Heart left ventricle (tissue), 16 donors: ENCODE measurements at regions not wholly inside any gene's neighbourhood (a gene's known extent, or its start where the extent isn't known, plus 50 kb on each side); places are given as distances from the start of the nearest gene placed in this dataset.

Source experiments
- ATAC-seq, 4 donors: fragments of 200-7000 bp; cut with Tn5 transposase; one replicate each; pipeline ENCODE4 v1.9.1; 2020 to 2022; ENCODE audit warnings: moderate library complexity in 4 of 4, mild to moderate bottlenecking in 3 of 4, moderate number of reproducible peaks in 1 of 4
- DNase-seq, 5 donors: peaks; one replicate each; pipeline ENCODE4 v3.0.0-alpha.2; 2020
- H3K27ac ChIP-seq, 12 donors: fragments of 200-600 bp; sonication (generic) in 4 of 12; one replicate each; pipeline versions ENCODE4 v1.5.0 to v1.8.0; 2016 to 2022; ENCODE audit warnings: mild to moderate bottlenecking in 2 of 12
- H3K27me3 ChIP-seq, 9 donors: fragments of 200-600 bp; sonication (generic) in 2 of 9; one replicate each; pipeline versions ENCODE4 v1.5.1 to v1.8.0; 2016 to 2022; ENCODE audit warnings: mild to moderate bottlenecking in 3 of 9
- H3K36me3 ChIP-seq, 9 donors: fragments of 200-600 bp; sonication (generic) in 2 of 9; one replicate each; pipeline versions ENCODE4 v1.5.0 to v1.8.0; 2018 to 2022; ENCODE audit warnings: mild to moderate bottlenecking in 2 of 9
- H3K4me1 ChIP-seq, 12 donors: fragments of 200-600 bp; sonication (generic) in 4 of 12; one replicate each; pipeline versions ENCODE4 v1.5.0 to v1.8.0; 2016 to 2022; ENCODE audit warnings: mild to moderate bottlenecking in 3 of 12
- H3K4me3 ChIP-seq, 12 donors: fragments of 200-600 bp; sonication (generic) in 4 of 12; one replicate each; pipeline versions ENCODE4 v1.5.0 to v1.8.0; 2017 to 2022; ENCODE audit warnings: mild to moderate bottlenecking in 9 of 12, moderate library complexity in 4 of 12
- H3K9me3 ChIP-seq, 12 donors: fragments of 200-600 bp; sonication (generic) in 4 of 12; one replicate each; pipeline versions ENCODE4 v1.5.0 to v1.8.0; 2016 to 2022; ENCODE audit warnings: mild to moderate bottlenecking in 1 of 12
- CTCF ChIP-seq, 12 donors: fragments of 200-600 bp; sonication (generic) in 4 of 12; IDR thresholded peaks; one replicate each; pipeline versions ENCODE4 v1.5.0 to v1.8.0; 2018 to 2022; ENCODE audit warnings: antibody characterized with exemption in 12 of 12, mild to moderate bottlenecking in 5 of 12
- POLR2A ChIP-seq, 2 donors: fragments of 450-650 bp; IDR thresholded peaks; one replicate each; pipeline ENCODE4 v1.6.1; 2017; ENCODE audit warnings: antibody characterized with exemption in 2 of 2, mild to moderate bottlenecking in 2 of 2, moderate library complexity in 2 of 2
- WGBS, 4 donors: extraction: QIAGEN DNeasy Blood & Tissue Kit in 2 of 4; methylation state at CpG; one replicate each; pipeline versions ENCODE4 v1.1.5 to v1.1.7; 2013 to 2018; 5-methylcytosine and 5-hydroxymethylcytosine counted together
- intact Hi-C, 10 donors: fragments of 100-400 bp; cut with DNase I; formaldehyde crosslinking; loops; one replicate each; pipeline versions ENCODE4 v1.11.1 to v1.14.2; 2022
- donor health status: ischemic (EF 13 %, LVEDD 7.1; RV severe dilation, severe dysfunction).
- donor health status: healthy with polysubstance abuse.
- donor health status: DM: no; HTN: yes; CAD: no.
- donor health status: DM: no; HTN: no; CAD: no.
- donor health status: ischemic (EF 25% LVEDD 6.9; RV normal size, moderate dysfunction).
- donor health status: ischemic (EF 25% LVEDD 5.7; RV mildly dilated, moderate dysfunction).
- donor health status: healthy.
- donor health status: DM: yes; HTN: yes; CAD: no.
- donor health status: ischemic (EF 35%, LVEDD 5.7; RV mildly dilated, moderate dysfunction).
- donor health status: nonischemic (EF 11% LVEDD 7.7; RV severe dilation, severe dysfunction).
- donor health status: DM: yes; HTN: yes; CAD: no.
- donor health status: PGD.
- donor health status: ischemic (EF 29% LVEDD 5.4; RV normal size, mild dysfunction).
- donor health status: nonischemic (EF 23%, LVEDD 6.1; RV moderate dilation, normal function).

- Histone ChIP-seq H3K4me1 (no peaks in the 10 kb centered on the region), H3K4me3 (no peak overlapping the region), H3K36me3 (no peaks in the 10 kb centered on the region), H3K27me3 (no peaks in the 10 kb centered on the region), H3K27ac (no peak overlapping the region), H3K9me3 (no peaks in the 10 kb centered on the region)
- TF ChIP-seq CTCF (IDR thresholded peaks at IDR 0.05) (no peak), POLR2A (IDR thresholded peaks at IDR 0.05) (no peak)
- ATAC-seq, result no peak
- intact Hi-C loops, result no loop called here
- 72 to 77% (median 73%) methylated on average over 15 of the region's 15 CpGs for WGBS, 4 donors
- no peak for DNase-seq
Observed at GRCh38 chr10:121127151-121127906, 276.2 kb downstream of the WDR11 start.

- 74 to 76% (median 74%) methylated on average over 10 of the region's 10 CpGs for WGBS, 4 donors
- no peak for DNase-seq
Observed at GRCh38 chr10:121128164-121128563, 277.0 kb downstream of the WDR11 start.

GRCh38 chr10:121129266-121129665 lies 278.1 kb downstream of the WDR11 start:
- intact Hi-C loops, result no loop called here
- WGBS, 4 donors, result 73 to 86% (median 81%) methylated on average over 5 of the region's 5 CpGs
- no peaks in the 10 kb centered on the region for H3K36me3 ChIP-seq
- no peak for DNase-seq
- H3K9me3 ChIP-seq, result no peaks in the 10 kb centered on the region
- no peaks in the 10 kb centered on the region for H3K27me3 ChIP-seq
- no peak for TF ChIP-seq POLR2A (IDR thresholded peaks at IDR 0.05)
- no peak for TF ChIP-seq CTCF (IDR thresholded peaks at IDR 0.05)
- ATAC-seq, result no peak
- no peaks in the 10 kb centered on the region for H3K4me1 ChIP-seq
- H3K27ac ChIP-seq, result no peak overlapping the region
- no peak overlapping the region for H3K4me3 ChIP-seq

More at GRCh38 chr10:121128164-121128563, 277.0 kb downstream of the WDR11 start:
- Histone ChIP-seq H3K27ac (no peak overlapping the region), H3K27me3 (no peaks in the 10 kb centered on the region), H3K4me1 (no peaks in the 10 kb centered on the region), H3K4me3 (no peak overlapping the region), H3K36me3 (no peaks in the 10 kb centered on the region), H3K9me3 (no peaks in the 10 kb centered on the region)
- no peak for ATAC-seq
- intact Hi-C loops, result no loop called here
- no peak for TF ChIP-seq CTCF (IDR thresholded peaks at IDR 0.05)
- TF ChIP-seq POLR2A (IDR thresholded peaks at IDR 0.05), result no peak

GRCh38 chr10:121130382-121130781 lies 279.2 kb downstream of the WDR11 start:
- WGBS, 4 donors, result 89 to 98% (median 90%) methylated on average over 5 of the region's 5 CpGs
- ATAC-seq, result no peak

GRCh38 chr10:121131014-121131413 lies 279.9 kb downstream of the WDR11 start:
- 53 to 57% (median 54%) methylated on average over 5 of the region's 5 CpGs for WGBS, 4 donors
- Histone ChIP-seq H3K4me1 (no peaks in the 10 kb centered on the region), H3K36me3 (no peaks in the 10 kb centered on the region), H3K27ac (no peak overlapping the region), H3K27me3 (peaks cover 0 to 4% (median 0%) of the 10 kb centered on the region in 9 donors), H3K4me3 (no peak overlapping the region), H3K9me3 (no peaks in the 10 kb centered on the region)
- no peak for ATAC-seq
- DNase-seq, result no peak
- TF ChIP-seq POLR2A (IDR thresholded peaks at IDR 0.05) (no peak), CTCF (IDR thresholded peaks at IDR 0.05) (no peak)
- intact Hi-C loops, result no loop called here

More at GRCh38 chr10:121130382-121130781, 279.2 kb downstream of the WDR11 start:
- Histone ChIP-seq H3K27ac (no peak overlapping the region), H3K27me3 (no peaks in the 10 kb centered on the region), H3K4me1 (no peaks in the 10 kb centered on the region), H3K4me3 (no peak overlapping the region), H3K36me3 (no peaks in the 10 kb centered on the region), H3K9me3 (no peaks in the 10 kb centered on the region)
- TF ChIP-seq POLR2A (IDR thresholded peaks at IDR 0.05), result no peak
- intact Hi-C loops, result no loop called here
- DNase-seq, result no peak
